Loucy (cell line): ENCODE measurements at regions not wholly inside any gene's neighbourhood (a gene's known extent, or its start where the extent isn't known, plus 50 kb on each side); places are given as distances from the start of the nearest gene placed in this dataset.

Experiments
- H2AFZ ChIP-seq: fragments of 200-600 bp; sonication (generic); 2 replicates; pipeline ENCODE4 v1.6.0; 2016; ENCODE audit warnings: antibody characterized with exemption, mild to moderate bottlenecking, low read length, moderate library complexity
- H3F3A ChIP-seq: fragments of 200-600 bp; 2 replicates; pipeline ENCODE4 v1.6.0; 2016; ENCODE audit warnings: antibody characterized with exemption, low read depth, mild to moderate bottlenecking
- H3K27me3 ChIP-seq: fragments of 200-600 bp; sonication (generic); 2 replicates; pipeline ENCODE4 v1.6.1; 2014; ENCODE audit warnings: low read length, mild to moderate bottlenecking; ENCODE audit not compliant: insufficient read depth, poor library complexity, severe bottlenecking
- H3K36me3 ChIP-seq: fragments of 200-600 bp; sonication (generic); 2 replicates; pipeline ENCODE4 v1.6.1; 2016; ENCODE audit warnings: low read length; ENCODE audit not compliant: insufficient read depth
- H3K4me1 ChIP-seq: fragments of 200-600 bp; sonication (generic); 2 replicates; pipeline ENCODE4 v1.5.1; 2014; ENCODE audit warnings: low read length, mild to moderate bottlenecking; ENCODE audit not compliant: insufficient read depth, poor library complexity, severe bottlenecking
- H3K4me2 ChIP-seq: fragments of 200-600 bp; sonication (generic); 2 replicates; pipeline ENCODE4 v1.6.0; 2014; ENCODE audit warnings: antibody characterized with exemption, low read length, low read depth, mild to moderate bottlenecking; ENCODE audit not compliant: poor library complexity, severe bottlenecking
- H3K4me3 ChIP-seq: fragments of 200-600 bp; sonication (generic); 2 replicates; pipeline ENCODE4 v1.5.1; 2014; ENCODE audit warnings: low read length, mild to moderate bottlenecking, mixed read lengths; ENCODE audit not compliant: poor library complexity, severe bottlenecking
- H3K79me2 ChIP-seq: fragments of 200-600 bp; sonication (generic); 2 replicates; pipeline ENCODE4 v1.6.1; 2014; ENCODE audit warnings: low read length; ENCODE audit not compliant: insufficient read depth
- H3K9ac ChIP-seq: fragments of 200-600 bp; sonication (generic); 2 replicates; pipeline ENCODE4 v1.6.0; 2014; ENCODE audit warnings: mild to moderate bottlenecking, low read depth, low read length, moderate library complexity; ENCODE audit not compliant: poor library complexity, severe bottlenecking
- H3K9me2 ChIP-seq: fragments of 200-600 bp; sonication (generic); replicated peaks from 2 replicates; pipeline ENCODE4 v1.6.1; 2016; ENCODE audit warnings: low read depth, low read length, mixed read lengths
- H3K9me3 ChIP-seq: fragments of 200-600 bp; sonication (generic); 2 replicates; pipeline ENCODE4 v1.6.1; 2014; ENCODE audit warnings: mild to moderate bottlenecking, antibody characterized with exemption, low read length, low read depth; ENCODE audit not compliant: insufficient read depth
- H4K20me1 ChIP-seq: fragments of 200-600 bp; sonication (generic); 2 replicates; pipeline ENCODE4 v1.6.0; 2014; ENCODE audit warnings: antibody characterized with exemption, low read length, mild to moderate bottlenecking; ENCODE audit not compliant: insufficient read depth, poor library complexity, severe bottlenecking
- CTCF ChIP-seq: fragments of 200-600 bp; sonication (generic); conservative IDR thresholded peaks from 2 replicates; pipeline ENCODE4 v1.5.1; 2014; ENCODE audit warnings: mild to moderate bottlenecking, antibody characterized with exemption, low read length
- EZH2phosphoT487 ChIP-seq: fragments of 200-600 bp; IDR thresholded peaks from 2 replicates; pipeline ENCODE4 v1.6.1; 2018; ENCODE audit warnings: antibody characterized with exemption, mild to moderate bottlenecking, moderate library complexity, borderline replicate concordance

GRCh38 chr3:165446555-165446954 is 250.4 kb upstream of the SLITRK3 start:
- Histone ChIP-seq H2AFZ (no peak overlapping the region), H3F3A (no peaks in the 10 kb centered on the region), H4K20me1 (no peaks in the 10 kb centered on the region)

DNA sequence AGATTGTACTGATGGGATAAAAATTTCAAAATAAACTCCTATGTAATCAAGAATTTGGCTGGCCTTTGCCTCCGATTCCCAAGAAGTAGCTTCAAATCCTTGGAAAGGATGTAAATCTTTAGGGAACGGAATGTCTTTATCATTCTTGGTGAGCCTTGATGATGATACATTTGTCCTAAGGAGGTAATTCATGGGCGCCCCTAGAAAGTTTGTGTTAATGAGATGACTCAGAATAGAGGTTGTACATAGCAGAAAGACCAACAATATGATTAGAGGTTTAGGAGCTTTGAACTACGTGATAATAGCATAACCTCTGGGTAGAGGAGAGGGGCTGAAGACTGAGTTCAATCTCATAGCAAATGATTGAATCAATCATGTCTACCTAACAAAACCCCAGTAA is 248.6 kb upstream of the SLITRK3 start:
- TF ChIP-seq CTCF (no peak), EZH2phosphoT487 (no peak)
- H4K20me1 ChIP-seq, result no peaks in the 10 kb centered on the region

More at GRCh38 chr3:165446555-165446954, 250.4 kb upstream of the SLITRK3 start:
- Histone ChIP-seq H3K9ac (no peak overlapping the region), H3K9me2 (no peaks in the 10 kb centered on the region), H3K79me2 (no peaks in the 10 kb centered on the region), H3K4me2 (no peak overlapping the region), H3K9me3 (no peaks in the 10 kb centered on the region), H3K4me1 (no peaks in the 10 kb centered on the region), H3K27me3 (no peaks in the 10 kb centered on the region), H3K36me3 (no peaks in the 10 kb centered on the region), H3K4me3 (no peak overlapping the region)
- no peak for TF ChIP-seq CTCF
- TF ChIP-seq EZH2phosphoT487, result no peak

GRCh38 chr3:165443664-165444063 is 247.5 kb upstream of the SLITRK3 start:
- Histone ChIP-seq H3K9me2 (no peaks in the 10 kb centered on the region), H3F3A (no peaks in the 10 kb centered on the region), H4K20me1 (no peaks in the 10 kb centered on the region), H3K9me3 (no peaks in the 10 kb centered on the region), H3K79me2 (no peaks in the 10 kb centered on the region), H3K27me3 (no peaks in the 10 kb centered on the region), H3K36me3 (no peaks in the 10 kb centered on the region), H3K4me1 (no peaks in the 10 kb centered on the region), H3K4me3 (no peak overlapping the region), H2AFZ (no peak overlapping the region), H3K4me2 (no peak overlapping the region), H3K9ac (no peak overlapping the region)
- no peak for TF ChIP-seq EZH2phosphoT487
- no peak for TF ChIP-seq CTCF

More for the DNA sequence above, 248.6 kb upstream of the SLITRK3 start:
- no peaks in the 10 kb centered on the region for H3K79me2 ChIP-seq
- H3K9me2 ChIP-seq, result no peaks in the 10 kb centered on the region
- no peaks in the 10 kb centered on the region for H3F3A ChIP-seq
- H3K27me3 ChIP-seq, result no peaks in the 10 kb centered on the region
- no peak overlapping the region for H3K4me3 ChIP-seq
- H3K4me1 ChIP-seq, result no peaks in the 10 kb centered on the region
- H3K36me3 ChIP-seq, result no peaks in the 10 kb centered on the region
- H3K9me3 ChIP-seq, result no peaks in the 10 kb centered on the region
- no peak overlapping the region for H3K9ac ChIP-seq
- H2AFZ ChIP-seq, result no peak overlapping the region
- H3K4me2 ChIP-seq, result no peak overlapping the region
